ENCODE measurements at regions not wholly inside any gene's neighbourhood (a gene's known extent, or its start where the extent isn't known, plus 50 kb on each side); places are given as distances from the start of the nearest gene placed in this dataset.

DNA sequence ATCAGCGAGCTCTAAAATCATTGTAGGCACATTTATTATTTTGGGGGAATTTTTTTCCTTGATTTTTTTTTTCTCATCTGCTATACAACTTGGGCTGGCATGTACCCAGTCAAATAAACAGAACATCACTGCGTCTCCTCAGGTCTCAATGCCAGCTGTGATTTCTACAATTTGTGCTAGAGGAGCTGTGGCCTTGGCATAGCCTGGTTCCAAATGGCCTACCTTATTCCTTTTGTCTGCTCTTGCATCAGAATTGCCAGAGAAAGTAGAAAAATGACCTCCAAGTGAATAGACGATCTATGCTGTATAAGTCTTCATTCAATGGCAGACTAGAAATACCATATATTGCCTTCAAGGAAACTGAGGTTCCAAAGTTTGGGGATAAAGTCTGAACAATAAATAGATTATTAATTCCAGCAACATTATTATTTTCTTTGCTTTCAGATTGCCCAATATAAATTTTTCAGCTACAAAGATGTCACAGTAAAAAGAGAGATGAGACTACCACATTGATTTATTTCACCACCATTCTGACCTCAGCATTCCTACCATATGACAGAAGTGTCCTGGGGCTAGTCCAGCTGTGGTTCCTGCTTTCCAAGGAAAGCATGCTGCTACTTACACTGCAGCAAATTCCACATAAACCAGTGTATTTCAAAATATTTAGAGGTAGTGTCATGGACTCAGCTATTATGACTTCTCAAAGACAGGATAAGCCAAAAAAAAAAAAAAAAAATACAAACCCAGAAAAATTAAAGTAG lies 493.9 kb upstream of the ZNF385D start:
- Mint-ChIP-seq H3K4me3 (no peak overlapping the region), H3K9me3 (no peaks in the 10 kb centered on the region), H3K4me1 (no peaks in the 10 kb centered on the region), H3K27me3 (ENCODE audit: low read depth) (no peaks in the 10 kb centered on the region), H3K36me3 (ENCODE audit: insufficient read depth in 1 of 3, low read depth in 3 of 3) (no peaks in the 10 kb centered on the region), H3K27ac (no peak overlapping the region)
- H2BK20ac ChIP-seq (ENCODE audit: low read depth, low read length, poor library complexity, severe bottlenecking): no peak overlapping the region
- no peak overlapping the region for H2AK5ac ChIP-seq (ENCODE audit: insufficient read length, low read length)
- no peaks in the 10 kb centered on the region for H3K23me2 ChIP-seq (ENCODE audit: insufficient read length, low read depth, low read length, poor library complexity, severe bottlenecking)
- H2BK5ac ChIP-seq (ENCODE audit: insufficient read length, low read length): no peak overlapping the region
- H3K9ac ChIP-seq (ENCODE audit: extremely low read depth, insufficient read length, low read length): no peak overlapping the region
- TF ChIP-seq CTCF (conservative IDR thresholded peaks at IDR 0.05): no peak
- H4K91ac ChIP-seq (ENCODE audit: insufficient read length, low read depth, low read length): no peak overlapping the region
- DNase-seq: no peak
- no peak overlapping the region for H3K4ac ChIP-seq (ENCODE audit: low read depth, low read length)
- H3K4me1 ChIP-seq (ENCODE audit: insufficient read depth, low read length): no peaks in the 10 kb centered on the region
- no peak overlapping the region for H4K8ac ChIP-seq (replicated peaks; ENCODE audit: insufficient read length, low read depth, low read length)
- H2BK15ac ChIP-seq (ENCODE audit: low read depth, low read length): no peak overlapping the region
- H3K18ac ChIP-seq (ENCODE audit: insufficient read length, low read depth, low read length): no peak overlapping the region
- H3K4me2 ChIP-seq (ENCODE audit: insufficient read depth, insufficient read length, low read length): no peak overlapping the region
- H3K27me3 ChIP-seq (ENCODE audit: insufficient read depth, low read length): no peaks in the 10 kb centered on the region
- no peaks in the 10 kb centered on the region for H3K79me1 ChIP-seq (ENCODE audit: insufficient read depth, low read depth, low read length, poor library complexity, severe bottlenecking)
- no peak overlapping the region for H3K14ac ChIP-seq (ENCODE audit: insufficient read depth, low read length)
- H2AFZ ChIP-seq (ENCODE audit: low read length): no peak overlapping the region
- no peaks in the 10 kb centered on the region for H4K20me1 ChIP-seq (ENCODE audit: control insufficient read depth, insufficient read depth, insufficient read length)
- H2BK12ac ChIP-seq (ENCODE audit: insufficient read length, low read depth, low read length): no peak overlapping the region
- H3K56ac ChIP-seq (ENCODE audit: insufficient read length, low read depth, low read length): no peak overlapping the region
- H3T11ph ChIP-seq (ENCODE audit: low read length): no peak overlapping the region
- no peaks in the 10 kb centered on the region for H3K79me2 ChIP-seq (ENCODE audit: insufficient read depth, low read length)
- H2BK120ac ChIP-seq (ENCODE audit: low read depth, low read length, poor library complexity, severe bottlenecking): no peak overlapping the region
- H4K5ac ChIP-seq (ENCODE audit: insufficient read length, low read depth, low read length): no peak overlapping the region
- H3K9me3 ChIP-seq (ENCODE audit: control insufficient read depth, low read depth, low read length): no peaks in the 10 kb centered on the region
- H3K23ac ChIP-seq (ENCODE audit: insufficient read length, low read depth, low read length): no peak overlapping the region
- no CpG with 5 or more reads among the region's 3 CpGs for WGBS (ENCODE audit: extremely low coverage, insufficient read length, low lambda C conversion rate)
- no peak overlapping the region for H3K27ac ChIP-seq (ENCODE audit: insufficient read length, low read depth, low read length)
